ENCODE measurements at regions not wholly inside any gene's neighbourhood (a gene's known extent, or its start where the extent isn't known, plus 50 kb on each side); places are given as distances from the start of the nearest gene placed in this dataset.

DNA sequence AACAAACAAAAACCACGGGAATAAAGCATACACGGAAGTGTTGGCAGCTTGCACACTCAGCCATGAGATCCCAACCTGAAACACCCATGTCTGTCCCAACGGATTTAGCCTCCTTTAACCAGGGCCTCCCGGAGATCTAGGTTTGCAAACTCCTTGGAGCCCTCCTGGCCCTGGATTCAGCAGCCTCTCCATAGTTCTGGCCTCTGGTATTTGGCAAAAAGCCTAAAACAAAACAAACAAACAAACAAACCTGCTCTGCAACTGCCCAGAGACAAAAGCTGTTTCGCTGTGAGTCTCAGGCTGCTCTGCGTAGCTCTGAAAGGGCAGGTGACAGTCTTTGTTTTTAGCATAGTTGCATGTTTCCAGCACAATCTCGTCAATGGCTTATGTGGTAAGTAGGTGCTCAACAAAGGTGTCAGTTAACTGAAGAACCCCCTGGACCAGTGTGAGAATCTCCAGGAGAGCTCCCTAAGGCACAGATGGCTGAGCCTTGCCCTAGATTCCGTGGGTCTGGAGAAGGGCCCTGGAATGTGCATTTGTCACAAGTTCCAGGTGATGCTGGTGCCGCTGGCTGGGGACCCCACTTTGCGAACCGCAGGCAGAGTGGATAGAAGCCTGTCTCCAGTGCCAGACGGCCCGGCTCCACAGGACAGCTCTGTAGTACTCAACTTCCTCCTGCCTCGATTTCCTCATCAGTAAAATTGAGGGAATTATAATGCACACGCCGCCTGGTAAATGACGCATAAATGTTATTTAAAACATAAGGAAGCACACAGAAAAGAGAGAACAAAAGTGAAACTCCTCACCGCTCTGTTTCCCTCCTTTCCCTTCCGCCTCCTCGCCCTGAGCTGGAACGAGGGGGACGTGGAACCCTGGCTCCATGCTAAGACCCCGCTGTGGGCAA, 86.2 kb downstream of the RIPK4 start:
- Mint-ChIP-seq H3K4me1 (peaks cover 37% of the 10 kb centered on the region), H3K27ac (peak overlapping the region; percentile 89), H3K27me3 (ENCODE audit: insufficient read depth, low read depth) (peaks cover 13% of the 10 kb centered on the region), H3K36me3 (no peaks in the 10 kb centered on the region), H3K9me3 (peaks cover 7% of the 10 kb centered on the region), H3K4me3 (no peak overlapping the region)
- no peaks in the 10 kb centered on the region for H3K36me3 ChIP-seq
- no peak overlapping the region for H3K27ac ChIP-seq
- H3K4me2 ChIP-seq = no peak overlapping the region
- H3K79me2 ChIP-seq (ENCODE audit: low read depth) = no peaks in the 10 kb centered on the region
- no peak overlapping the region for H2AFZ ChIP-seq (replicated peaks)
- H3F3A ChIP-seq (ENCODE audit: low read depth) = peaks cover 9% of the 10 kb centered on the region
- H3K9ac ChIP-seq = no peak overlapping the region
- no peak overlapping the region for H3K4me3 ChIP-seq
- no peaks in the 10 kb centered on the region for H3K9me3 ChIP-seq (ENCODE audit: low read depth)
- TF ChIP-seq EZH2 (IDR thresholded peaks at IDR 0.05) (no peak), EZH2phosphoT487 (IDR thresholded peaks at IDR 0.05) (no peak)
- TF ChIP-seq, protein P1, sequence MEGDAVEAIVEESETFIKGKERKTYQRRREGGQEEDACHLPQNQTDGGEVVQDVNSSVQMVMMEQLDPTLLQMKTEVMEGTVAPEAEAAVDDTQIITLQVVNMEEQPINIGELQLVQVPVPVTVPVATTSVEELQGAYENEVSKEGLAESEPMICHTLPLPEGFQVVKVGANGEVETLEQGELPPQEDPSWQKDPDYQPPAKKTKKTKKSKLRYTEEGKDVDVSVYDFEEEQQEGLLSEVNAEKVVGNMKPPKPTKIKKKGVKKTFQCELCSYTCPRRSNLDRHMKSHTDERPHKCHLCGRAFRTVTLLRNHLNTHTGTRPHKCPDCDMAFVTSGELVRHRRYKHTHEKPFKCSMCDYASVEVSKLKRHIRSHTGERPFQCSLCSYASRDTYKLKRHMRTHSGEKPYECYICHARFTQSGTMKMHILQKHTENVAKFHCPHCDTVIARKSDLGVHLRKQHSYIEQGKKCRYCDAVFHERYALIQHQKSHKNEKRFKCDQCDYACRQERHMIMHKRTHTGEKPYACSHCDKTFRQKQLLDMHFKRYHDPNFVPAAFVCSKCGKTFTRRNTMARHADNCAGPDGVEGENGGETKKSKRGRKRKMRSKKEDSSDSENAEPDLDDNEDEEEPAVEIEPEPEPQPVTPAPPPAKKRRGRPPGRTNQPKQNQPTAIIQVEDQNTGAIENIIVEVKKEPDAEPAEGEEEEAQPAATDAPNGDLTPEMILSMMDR (IDR thresholded peaks at IDR 0.05) = no peak
- H3K4me1 ChIP-seq = peaks cover 6% of the 10 kb centered on the region
- no peak for DNase-seq (ENCODE audit: low spot score)
- H4K20me1 ChIP-seq (ENCODE audit: low read depth) = no peaks in the 10 kb centered on the region
- no peaks in the 10 kb centered on the region for H3K27me3 ChIP-seq

DNA sequence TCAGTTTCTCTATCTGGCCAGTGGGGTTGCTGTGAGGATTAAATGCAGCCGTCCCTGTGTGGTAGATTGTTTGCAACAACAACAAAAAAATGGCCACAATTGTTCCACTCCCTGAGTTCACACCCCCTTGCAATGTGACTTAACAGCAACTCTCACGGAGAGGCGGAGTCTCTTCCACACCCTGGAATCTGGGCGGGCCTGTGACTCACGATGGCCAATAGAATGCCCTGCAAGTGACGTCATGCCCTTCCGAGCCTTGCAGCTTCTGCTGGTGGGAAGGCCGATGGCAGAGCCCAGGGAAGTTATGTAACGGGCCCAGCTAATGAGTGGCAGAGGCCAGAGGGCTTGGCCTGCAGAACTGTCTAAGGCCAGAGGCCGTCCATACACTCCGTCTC, 87.9 kb downstream of the RIPK4 start:
- TF ChIP-seq EZH2phosphoT487 (IDR thresholded peaks at IDR 0.05) (no peak), EZH2 (IDR thresholded peaks at IDR 0.05) (no peak)
- TF ChIP-seq, protein P1 (IDR thresholded peaks at IDR 0.05) = no peak
- peak; percentile 96 for DNase-seq (ENCODE audit: low spot score)
- no peaks in the 10 kb centered on the region for H3K9me3 ChIP-seq (ENCODE audit: low read depth)
- Mint-ChIP-seq H3K4me3 (no peak overlapping the region), H3K27me3 (ENCODE audit: insufficient read depth, low read depth) (peaks cover 9% of the 10 kb centered on the region), H3K4me1 (peaks cover 33% of the 10 kb centered on the region), H3K36me3 (no peaks in the 10 kb centered on the region), H3K9me3 (peaks cover 7% of the 10 kb centered on the region), H3K27ac (peak overlapping the region; percentile 94)
- H3K27me3 ChIP-seq = no peaks in the 10 kb centered on the region
- no peaks in the 10 kb centered on the region for H3K36me3 ChIP-seq
- no peak overlapping the region for H3K4me2 ChIP-seq
- H3K4me3 ChIP-seq = no peak overlapping the region
- no peak overlapping the region for H3K27ac ChIP-seq
- H3K9ac ChIP-seq = no peak overlapping the region
- peak overlapping the region; percentile 73 for H2AFZ ChIP-seq (replicated peaks)
- H3K79me2 ChIP-seq (ENCODE audit: low read depth) = no peaks in the 10 kb centered on the region
- H3F3A ChIP-seq (ENCODE audit: low read depth) = peaks cover 9% of the 10 kb centered on the region
- H3K4me1 ChIP-seq = peaks cover 6% of the 10 kb centered on the region
- no peaks in the 10 kb centered on the region for H4K20me1 ChIP-seq (ENCODE audit: low read depth)

DNA sequence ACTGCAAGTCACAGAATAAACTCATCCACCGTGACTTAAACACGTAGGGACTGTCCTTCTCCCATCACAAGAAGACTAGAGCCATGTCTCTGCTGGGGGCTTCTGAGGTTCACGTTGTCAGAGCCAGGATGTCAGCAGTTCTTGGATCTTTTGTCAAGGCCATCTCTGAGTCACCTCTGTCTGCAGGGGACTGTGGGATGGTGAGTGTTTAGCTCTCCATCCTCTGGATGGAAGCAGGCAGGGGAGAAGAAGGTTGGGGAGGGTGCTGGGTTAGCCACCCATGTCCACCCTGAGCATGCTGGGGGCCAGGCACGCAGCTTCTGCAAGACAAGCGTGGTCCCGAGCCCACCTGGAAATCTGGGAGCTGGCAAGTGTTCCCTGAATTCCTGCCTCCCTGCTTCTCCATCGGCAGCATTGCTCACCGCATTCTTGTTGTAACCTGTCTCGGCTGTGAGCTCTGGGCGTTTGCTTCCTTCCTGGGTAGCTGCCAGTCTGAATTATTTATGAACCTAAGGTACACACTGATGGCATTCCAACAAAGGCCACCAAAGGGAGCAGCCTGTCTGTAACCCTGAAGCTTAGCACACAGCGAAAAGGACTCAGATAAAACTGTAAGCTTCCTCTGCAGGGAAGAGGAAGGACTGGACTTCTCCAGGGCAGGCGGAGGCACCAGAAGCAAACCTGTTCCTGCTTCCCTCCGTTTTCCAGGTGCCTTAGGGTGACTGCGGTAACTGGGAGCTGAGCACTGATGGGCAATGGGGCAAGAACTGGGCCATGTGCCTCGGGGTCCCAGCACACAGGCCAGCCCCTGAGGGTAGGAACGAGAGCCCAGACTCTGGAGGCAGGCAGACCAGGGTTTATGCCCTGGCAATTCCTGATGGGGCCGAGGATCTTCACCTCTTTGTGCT, 88.6 kb downstream of the RIPK4 start:
- Mint-ChIP-seq H3K36me3 (no peaks in the 10 kb centered on the region), H3K27me3 (ENCODE audit: insufficient read depth, low read depth) (peaks cover 9% of the 10 kb centered on the region), H3K4me1 (peaks cover 30% of the 10 kb centered on the region), H3K9me3 (peaks cover 7% of the 10 kb centered on the region), H3K27ac (peak overlapping the region; percentile 94), H3K4me3 (no peak overlapping the region)
- Histone ChIP-seq H2AFZ (replicated peaks) (peak overlapping the region; percentile 73), H3K9ac (no peak overlapping the region), H3F3A (ENCODE audit: low read depth) (peaks cover 9% of the 10 kb centered on the region), H3K4me1 (peaks cover 6% of the 10 kb centered on the region), H3K4me3 (no peak overlapping the region), H3K9me3 (ENCODE audit: low read depth) (no peaks in the 10 kb centered on the region), H3K27me3 (no peaks in the 10 kb centered on the region), H3K4me2 (no peak overlapping the region), H3K36me3 (no peaks in the 10 kb centered on the region), H4K20me1 (ENCODE audit: low read depth) (no peaks in the 10 kb centered on the region), H3K27ac (no peak overlapping the region), H3K79me2 (ENCODE audit: low read depth) (no peaks in the 10 kb centered on the region)
- DNase-seq (ENCODE audit: low spot score) = no peak
- TF ChIP-seq EZH2 (IDR thresholded peaks at IDR 0.05) (no peak), EZH2phosphoT487 (IDR thresholded peaks at IDR 0.05) (no peak)
- TF ChIP-seq, protein P1 (IDR thresholded peaks at IDR 0.05) = no peak

All from neural progenitor cell (in vitro differentiated cells).